ENCODE measurements at regions not wholly inside any gene's neighbourhood (a gene's known extent, or its start where the extent isn't known, plus 50 kb on each side); places are given as distances from the start of the nearest gene placed in this dataset.

GRCh38 chr21:19228226-19228625 is 824.6 kb upstream of the TMPRSS15 start:
- TF ChIP-seq CTCF (IDR thresholded peaks at IDR 0.05 in 4 of 5, conservative IDR thresholded peaks at IDR 0.05 in 1 of 5), result no peak
- no peak for TF ChIP-seq POLR2A (IDR thresholded peaks at IDR 0.05)

Measured in gastrocnemius medialis (tissue), 4 donors.